Stimulated activated CD8-positive, alpha-beta memory T cell treated with anti-CD3 and anti-CD28 coated beads, Interleukin-4, amount 100 ng/mL, for 24 hours (primary cell): ENCODE measurements at regions not wholly inside any gene's neighbourhood (a gene's known extent, or its start where the extent isn't known, plus 50 kb on each side); places are given as distances from the start of the nearest gene placed in this dataset.
A peak's percentile ranks its signal among the peaks of the same experiment; 100 is the strongest.
"Not testable (repeated sequence)": the region's sequence is repeated elsewhere in the genome, so short reads cannot be mapped to it uniquely, and the experiment has no call there.

ENCODE experiments used
- DNase-seq: peaks from one replicate; pipeline ENCODE4 v3.0.0-alpha.2; 2020; ENCODE audit warnings: low read depth

GRCh38 chrX:13476384-13476783, 93.0 kb upstream of the EGFL6 start:
- no peak for DNase-seq

DNA sequence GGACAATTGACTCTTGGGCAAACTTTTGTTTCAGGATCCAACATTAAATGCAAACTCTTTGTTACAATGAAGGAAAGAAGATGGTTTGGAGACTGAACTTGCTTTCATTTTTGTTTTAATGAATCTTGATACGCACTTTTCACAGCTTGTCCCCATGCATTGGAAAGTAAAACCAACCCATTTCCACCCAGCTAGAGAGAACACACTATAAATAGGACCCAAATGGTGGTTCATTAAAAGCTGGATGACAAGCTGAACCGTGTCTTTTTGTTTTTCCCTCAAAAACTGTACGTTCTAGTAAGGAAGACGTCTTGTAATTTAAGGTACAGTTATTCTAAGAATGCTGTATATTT, 95.3 kb upstream of the EGFL6 start:
- no peak for DNase-seq

GRCh38 chrX:13473442-13474163, 95.8 kb upstream of the EGFL6 start:
- no peak for DNase-seq

DNA sequence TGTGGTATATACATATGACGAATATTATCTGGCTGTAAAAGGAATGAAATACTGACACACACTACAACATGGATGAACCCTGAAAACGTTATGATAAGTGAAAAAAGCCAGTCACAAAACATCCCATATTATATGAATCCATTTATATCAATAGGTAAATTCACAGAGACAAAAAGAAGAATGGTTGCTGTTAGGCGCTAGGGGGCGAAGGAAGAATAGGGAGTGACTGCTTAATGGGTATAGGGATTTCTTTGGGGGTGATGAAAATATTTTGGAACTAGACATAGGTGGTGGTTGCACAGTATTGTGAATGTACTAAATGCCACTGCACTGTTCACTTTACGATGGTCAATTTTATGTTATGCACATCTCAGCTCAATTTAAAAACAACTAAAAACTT, 96.4 kb upstream of the EGFL6 start:
- no peak for DNase-seq

DNA sequence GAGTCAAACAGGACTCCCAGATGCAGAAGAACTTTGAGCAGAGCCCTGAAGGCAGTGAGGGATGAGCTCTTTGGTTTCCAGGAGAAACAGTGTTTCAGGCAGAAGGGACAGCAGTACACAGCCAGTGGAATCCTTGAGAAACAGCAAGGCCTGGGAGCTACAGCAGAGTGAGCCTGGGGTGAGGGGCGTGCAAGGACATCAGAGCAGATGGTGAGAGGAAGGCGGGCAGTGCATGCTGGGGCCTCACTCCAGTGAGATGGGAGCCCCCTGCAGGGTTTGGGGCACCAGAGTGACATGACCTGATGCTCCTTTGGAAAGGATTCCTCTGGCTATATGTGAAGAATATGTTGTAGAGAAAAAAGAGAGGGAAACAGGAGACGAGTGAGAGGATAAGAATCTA, 98.1 kb upstream of the EGFL6 start:
- no peak for DNase-seq

DNA sequence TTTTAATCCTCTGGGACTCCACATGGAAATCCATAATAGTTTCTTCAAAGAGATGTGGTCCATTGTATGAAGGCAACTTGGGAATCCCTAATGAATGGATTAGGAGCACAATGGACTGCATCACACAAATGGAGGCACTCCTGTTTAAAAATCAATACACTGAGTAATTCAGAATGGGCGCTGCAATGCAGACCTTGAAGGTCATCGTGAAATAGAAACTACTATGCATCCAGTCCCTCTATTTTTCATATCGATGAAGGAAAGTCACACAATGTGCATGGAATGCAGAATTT, 98.8 kb upstream of the EGFL6 start:
- DNase-seq = no peak

GRCh38 chrX:13469963-13470684, 99.3 kb upstream of the EGFL6 start:
- DNase-seq = no peak

- no peak for DNase-seq
Observed at GRCh38 chrX:13468096-13468495, 101.3 kb upstream of the EGFL6 start.

DNA sequence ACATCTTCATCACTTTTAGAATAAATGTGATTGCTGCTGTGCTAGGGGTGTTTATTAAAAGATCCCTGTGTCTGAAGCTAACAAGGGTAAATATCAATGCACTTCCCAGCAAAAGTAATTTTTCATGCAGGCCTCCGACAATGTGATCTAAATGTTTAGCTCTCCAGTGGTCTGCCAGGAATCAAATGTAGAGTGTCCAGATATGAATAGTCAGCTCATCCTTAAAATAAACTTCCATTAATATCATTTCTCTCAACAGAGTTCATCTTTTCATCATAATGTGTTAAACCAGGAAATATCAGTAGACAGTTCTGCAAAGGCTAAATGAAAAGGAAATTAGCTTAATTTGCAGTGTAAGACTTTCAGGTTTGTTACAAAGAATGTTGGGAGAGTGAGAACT, 102.2 kb upstream of the EGFL6 start:
- no peak for DNase-seq

DNA sequence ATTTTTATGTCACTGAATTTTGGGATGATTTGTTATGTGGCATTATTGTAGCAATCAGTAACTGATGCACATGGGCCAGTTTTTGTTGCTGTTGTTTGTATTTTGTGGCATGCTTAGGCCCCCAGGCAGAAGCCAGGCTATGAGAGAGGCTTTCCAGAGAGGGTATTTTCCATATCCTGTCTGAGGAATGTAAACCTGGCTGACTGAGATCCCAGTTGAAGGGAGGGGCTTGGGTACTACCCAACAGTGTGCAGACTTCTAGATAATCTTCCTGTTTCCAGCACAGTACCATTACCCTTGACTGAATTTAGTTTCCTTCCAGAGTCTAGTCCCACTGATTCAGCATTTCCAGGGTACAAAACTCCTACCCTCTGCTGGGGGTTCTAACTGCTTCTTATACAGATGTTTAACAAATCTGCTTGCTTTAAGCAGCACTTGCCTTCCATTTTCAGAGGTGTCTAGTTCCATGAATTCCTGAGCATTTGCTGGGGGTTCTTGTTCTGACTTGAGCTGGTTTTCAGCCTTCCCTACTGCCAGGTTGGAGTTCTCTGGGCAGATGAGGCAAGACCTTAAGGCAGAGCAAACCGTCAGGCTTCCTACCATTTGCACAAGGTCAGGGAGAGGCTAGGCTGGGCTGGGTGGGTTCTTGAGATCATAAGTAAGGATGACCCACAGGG, 104.7 kb upstream of the EGFL6 start:
- no peak for DNase-seq

DNA sequence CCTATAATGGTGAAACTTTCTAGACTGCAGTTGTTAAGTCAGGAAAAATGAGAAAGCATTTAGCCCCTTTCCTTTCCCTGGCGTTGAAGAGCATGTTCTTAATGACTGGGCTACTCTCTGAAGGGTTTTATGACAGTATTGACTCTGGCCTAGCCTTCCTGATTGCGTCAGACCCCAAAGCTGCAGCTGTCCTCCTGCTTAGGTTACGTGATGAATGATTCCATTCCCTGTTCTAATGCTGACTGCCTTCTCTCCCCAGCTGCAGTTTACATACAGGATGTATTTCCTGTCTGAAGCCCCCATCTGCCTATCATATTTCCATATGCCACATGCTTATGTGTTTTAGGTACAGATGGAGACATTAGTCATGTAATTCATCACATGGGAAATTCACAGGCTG, 105.8 kb upstream of the EGFL6 start:
- no peak for DNase-seq

GRCh38 chrX:13452283-13452682, 117.1 kb upstream of the EGFL6 start:
- DNase-seq = no peak

GRCh38 chrX:13449441-13449840, 120.0 kb upstream of the EGFL6 start:
- no peak for DNase-seq

- DNase-seq = no peak
Observed at GRCh38 chrX:13448941-13449340, 120.5 kb upstream of the EGFL6 start.

DNA sequence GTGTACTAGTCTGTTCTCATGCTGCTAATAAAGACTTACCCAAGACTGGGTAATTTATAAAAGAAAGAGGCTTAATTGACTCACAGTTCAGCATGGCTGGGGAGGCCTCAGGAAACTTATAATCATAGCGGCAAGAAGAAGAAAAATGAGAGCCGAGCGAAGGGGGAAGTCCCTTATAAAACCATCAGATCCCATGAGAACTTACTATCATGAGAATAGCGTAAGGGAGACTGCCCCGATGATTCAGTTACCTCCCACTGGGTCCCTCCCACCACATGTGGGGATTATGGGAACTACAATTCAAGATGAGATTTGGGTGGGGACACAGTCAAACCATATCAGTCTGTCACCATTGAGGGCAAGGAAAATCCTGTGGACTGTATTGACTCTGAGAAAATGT, 121.8 kb upstream of the ATXN3L start:
- not testable (repeated sequence) for DNase-seq

- DNase-seq = no peak
Observed at GRCh38 chrX:13440176-13440575, 120.3 kb upstream of the ATXN3L start.

DNA sequence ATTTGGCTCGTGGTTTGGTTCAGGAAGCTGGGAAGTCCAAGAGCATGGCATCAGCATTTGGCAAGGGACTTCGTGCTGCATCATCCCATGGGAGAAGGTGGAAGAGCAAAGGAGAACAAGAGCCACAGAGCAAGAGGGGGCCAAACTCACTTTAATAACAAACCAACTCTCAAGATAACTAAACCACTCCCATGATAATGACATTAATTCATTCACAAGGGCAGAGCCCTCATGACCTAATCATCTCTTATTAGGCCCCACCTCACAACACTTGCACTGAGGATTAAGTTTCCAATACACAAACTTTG, 113.4 kb upstream of the ATXN3L start:
- no peak for DNase-seq

- no peak for DNase-seq
Observed at GRCh38 chrX:13432414-13433297, 112.8 kb upstream of the ATXN3L start.

- no peak for DNase-seq
Observed at GRCh38 chrX:13430136-13430827, 110.4 kb upstream of the ATXN3L start.

DNA sequence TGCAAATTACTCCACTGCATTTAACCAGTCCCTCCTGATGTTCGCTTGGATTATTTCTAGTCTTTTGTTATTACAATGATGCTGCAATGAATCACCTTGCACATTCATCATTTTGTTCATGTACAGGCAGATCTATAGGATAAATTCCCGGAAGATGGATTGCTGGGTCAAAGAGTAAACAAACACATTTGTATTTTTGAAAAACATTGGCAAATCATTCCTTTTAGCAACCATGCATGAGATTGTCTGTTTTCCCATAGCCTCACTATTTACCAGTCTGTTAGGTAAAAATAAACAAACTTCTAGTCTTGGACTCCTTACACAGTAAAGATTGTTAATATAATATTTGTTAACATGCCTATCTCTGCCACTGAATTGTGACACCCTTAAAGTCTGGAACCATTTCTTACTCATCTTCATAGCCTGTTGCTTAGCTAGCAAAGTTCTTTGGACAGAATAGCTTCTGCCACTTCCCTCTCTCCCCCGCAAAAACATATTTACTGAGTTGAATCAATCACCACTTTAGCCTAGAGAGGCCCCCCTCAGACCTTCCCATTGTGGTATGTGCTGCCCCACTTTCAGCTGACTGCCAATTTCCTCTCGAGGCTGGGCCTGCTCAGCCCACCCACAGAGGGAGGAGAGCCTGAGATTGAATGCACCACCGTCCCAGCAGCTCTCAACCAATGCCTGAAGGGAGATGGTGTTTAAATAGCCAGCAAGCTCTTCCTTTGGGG, 108.4 kb upstream of the ATXN3L start:
- peak; percentile 11 for DNase-seq

DNA sequence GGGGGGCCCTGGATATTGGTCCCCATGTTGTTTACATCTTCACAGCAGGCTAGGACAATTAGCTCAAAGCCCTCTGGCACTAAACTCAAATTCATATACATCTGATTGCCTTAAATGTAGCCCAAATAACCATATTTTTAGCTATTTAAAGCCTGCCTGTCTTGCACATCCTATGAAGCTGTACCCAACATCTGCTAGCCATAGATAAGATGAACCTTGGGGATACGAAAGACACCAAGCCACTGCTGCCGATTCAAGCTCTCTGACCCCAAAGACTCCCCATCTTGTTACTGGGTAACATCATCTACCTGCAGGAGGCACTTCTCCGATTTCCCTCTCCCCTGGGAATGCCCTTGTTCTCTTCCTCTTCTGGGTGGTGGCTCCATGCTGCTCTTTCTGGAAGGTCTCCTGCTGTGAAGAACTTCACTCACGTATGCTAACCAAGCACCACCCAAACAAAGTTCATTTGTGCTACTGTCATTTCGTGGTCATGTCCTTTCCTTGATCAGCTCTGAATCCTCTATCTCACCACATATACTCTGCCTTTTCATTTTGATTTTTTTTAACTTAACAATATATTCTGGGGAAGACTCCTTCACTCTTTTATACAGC, 107.7 kb upstream of the ATXN3L start:
- DNase-seq = no peak
